ENCODE measurements at regions not wholly inside any gene's neighbourhood (a gene's known extent, or its start where the extent isn't known, plus 50 kb on each side); places are given as distances from the start of the nearest gene placed in this dataset.

DNA sequence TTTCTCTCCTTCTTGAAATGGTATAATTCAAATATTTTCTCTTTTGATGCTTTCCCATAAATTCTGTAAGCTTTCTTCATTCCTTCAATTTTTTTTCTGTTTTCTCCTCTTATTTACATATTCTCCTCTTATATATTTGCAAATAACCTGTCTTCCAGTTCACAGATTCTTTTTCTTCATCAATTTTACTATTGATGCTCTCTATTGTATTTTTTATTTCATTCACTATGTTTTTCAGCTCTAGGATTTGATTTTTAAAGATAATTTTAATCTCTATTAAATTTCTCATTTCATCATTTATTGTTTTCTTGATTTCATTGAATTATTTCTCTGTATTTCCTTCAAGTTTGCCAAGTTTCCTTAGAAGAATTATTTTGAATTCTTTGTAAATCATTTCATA lies 54.0 kb upstream of the PRPS1L1 start:
- TF ChIP-seq CEBPB (IDR thresholded peaks at IDR 0.05) (no peak), EP300 (IDR thresholded peaks at IDR 0.05; ENCODE audit: borderline replicate concordance) (no peak), FOXM1 (IDR thresholded peaks at IDR 0.05; ENCODE audit: borderline replicate concordance, low read depth) (no peak), YY1 (IDR thresholded peaks at IDR 0.05; ENCODE audit: low read depth) (no peak), RAD21 (IDR thresholded peaks at IDR 0.05; ENCODE audit: low read depth) (no peak), TCF12 (IDR thresholded peaks at IDR 0.05; ENCODE audit: low read depth) (no peak)
- TF ChIP-seq, protein P1, sequence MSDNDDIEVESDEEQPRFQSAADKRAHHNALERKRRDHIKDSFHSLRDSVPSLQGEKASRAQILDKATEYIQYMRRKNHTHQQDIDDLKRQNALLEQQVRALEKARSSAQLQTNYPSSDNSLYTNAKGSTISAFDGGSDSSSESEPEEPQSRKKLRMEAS (IDR thresholded peaks at IDR 0.05) = no peak

All from Ishikawa (cell line).